NCI-H2029 (cell line): ENCODE measurements at regions not wholly inside any gene's neighbourhood (a gene's known extent, or its start where the extent isn't known, plus 50 kb on each side); places are given as distances from the start of the nearest gene placed in this dataset.
A peak's percentile ranks its signal among the peaks of the same experiment; 100 is the strongest.

Experiments used
- DNase-seq: peaks from one replicate; lab custom pipeline; 2025; lab: John Stamatoyannopoulos, UW

DNA sequence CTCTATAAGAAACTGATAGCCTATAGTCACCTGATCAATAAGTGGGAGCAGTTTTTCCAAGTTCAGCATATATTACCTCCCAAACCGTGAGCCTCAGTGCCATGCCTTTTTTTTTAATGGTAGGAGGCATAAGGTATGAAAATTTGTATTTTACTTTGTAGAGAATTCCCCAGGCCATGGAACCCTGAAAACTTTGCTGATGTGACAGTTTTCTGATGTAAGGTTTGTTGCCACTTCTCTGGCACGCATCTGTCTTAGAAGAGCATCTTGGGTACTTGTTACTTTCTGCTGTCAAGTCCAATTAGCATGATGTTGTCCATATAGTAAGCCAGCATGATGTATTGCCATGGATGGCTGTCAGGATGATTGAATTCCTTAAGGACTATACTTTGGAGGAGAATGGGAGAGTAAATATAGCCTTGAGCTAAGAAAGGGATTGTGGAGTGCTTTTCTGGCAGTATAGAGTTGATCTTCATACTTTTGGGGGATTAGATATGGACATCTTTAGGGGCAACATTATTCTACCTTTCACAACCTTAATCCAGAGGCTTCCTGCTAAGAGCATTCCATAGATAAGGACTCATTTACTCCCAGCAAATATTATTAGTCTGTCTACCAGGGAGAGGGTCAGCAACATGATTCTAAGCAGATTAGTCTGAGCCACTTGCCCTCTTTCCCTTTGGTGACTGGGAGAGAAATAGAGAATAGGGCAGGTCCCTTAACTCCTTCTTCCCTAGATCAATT lies 389.6 kb downstream of the YTHDC2 start:
- no peak for DNase-seq

DNA sequence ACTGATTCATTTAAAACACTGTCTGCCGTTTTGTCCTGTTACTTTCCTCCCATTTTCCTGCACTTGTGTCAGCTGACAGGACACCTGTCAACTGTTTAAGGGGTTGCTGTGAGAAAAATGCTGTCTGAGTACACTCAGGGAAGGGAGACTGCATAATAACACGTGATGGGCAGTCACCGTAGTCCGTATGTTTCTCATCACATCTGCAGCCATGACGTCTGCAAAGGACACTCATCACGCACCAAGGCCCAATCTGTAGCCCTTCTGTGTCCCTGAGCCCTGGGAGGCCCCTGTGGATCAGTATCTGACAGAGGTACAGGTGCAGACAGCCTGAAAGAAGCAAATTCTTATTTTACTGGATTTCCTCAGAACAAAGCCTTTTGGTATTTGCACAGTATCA lies 396.3 kb downstream of the YTHDC2 start:
- DNase-seq = no peak

DNA sequence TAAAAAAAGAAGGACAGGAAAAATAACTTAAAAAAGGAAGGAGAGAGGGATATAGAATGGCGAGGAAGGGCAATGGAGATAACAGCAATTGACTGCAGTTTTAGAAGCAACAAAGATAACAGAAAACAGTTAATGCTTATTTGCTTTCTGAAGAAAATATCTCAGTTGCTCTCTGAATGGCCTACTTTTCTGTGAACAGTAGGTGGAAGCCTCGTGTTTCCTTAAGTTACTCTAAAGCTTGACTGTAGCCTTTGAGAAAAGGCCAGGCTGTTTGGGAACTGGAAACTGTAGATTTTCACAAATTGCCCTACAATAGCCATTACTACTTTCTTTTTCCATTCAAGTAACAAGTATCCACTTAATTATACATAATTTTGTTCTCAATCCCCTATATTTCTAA lies 404.5 kb downstream of the YTHDC2 start:
- DNase-seq = no peak

DNA sequence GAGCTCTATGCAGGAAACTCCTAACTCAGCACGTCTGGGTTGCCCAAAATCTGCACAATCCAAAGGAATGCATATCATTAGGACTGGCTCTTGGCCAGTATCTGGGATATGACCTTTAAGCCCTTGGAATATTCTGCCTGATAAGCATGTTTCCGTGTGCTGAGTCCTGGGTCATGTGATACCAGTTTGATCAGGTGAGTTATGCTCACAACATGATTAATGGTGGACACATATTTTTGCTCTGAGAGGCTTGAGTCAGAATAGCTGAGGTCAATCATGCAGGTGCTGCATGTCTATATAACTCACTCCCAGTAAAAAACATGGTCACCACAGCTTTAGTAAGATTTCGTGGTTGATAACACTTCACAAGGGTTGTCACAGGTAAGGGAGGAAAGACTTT lies 408.8 kb downstream of the YTHDC2 start:
- DNase-seq = no peak

DNA sequence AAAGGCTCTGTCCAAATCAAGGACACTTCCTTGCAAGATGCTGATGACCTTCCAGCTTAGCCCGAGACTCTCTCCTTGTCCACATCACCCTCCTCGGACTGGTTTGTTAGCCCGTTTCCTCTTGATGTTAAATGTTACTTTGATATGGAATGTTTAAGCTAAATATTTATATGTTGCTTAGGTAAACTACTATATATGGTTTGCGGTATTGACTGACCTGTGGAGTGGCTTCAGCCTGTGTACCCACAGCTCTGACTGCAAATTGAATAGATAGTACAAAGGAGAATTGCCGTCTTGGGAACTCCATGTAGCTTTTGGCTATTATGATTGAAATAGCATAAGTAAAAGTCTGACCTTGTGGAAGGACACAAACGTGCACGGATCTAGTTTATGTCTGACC lies 422.0 kb downstream of the YTHDC2 start:
- no peak for DNase-seq

DNA sequence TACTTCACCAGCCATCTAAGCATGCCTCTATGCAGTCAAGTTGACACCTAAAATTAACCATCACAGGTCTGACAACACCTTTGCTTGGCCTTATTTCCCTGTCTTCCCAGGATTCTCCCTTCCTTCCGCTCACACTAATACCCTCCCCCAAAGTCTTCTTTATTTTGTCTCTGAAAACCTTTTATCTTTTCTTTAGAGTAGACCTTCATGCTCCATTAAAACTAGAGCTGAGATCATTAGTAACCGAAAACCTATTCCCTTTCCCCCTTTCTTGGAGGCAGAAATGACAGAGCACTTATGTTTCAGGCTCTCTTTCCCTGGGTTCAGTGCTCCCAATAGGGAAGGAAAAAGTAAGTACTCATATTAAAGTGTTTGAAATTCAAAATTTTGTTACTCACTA lies 423.8 kb downstream of the YTHDC2 start:
- DNase-seq = no peak

DNA sequence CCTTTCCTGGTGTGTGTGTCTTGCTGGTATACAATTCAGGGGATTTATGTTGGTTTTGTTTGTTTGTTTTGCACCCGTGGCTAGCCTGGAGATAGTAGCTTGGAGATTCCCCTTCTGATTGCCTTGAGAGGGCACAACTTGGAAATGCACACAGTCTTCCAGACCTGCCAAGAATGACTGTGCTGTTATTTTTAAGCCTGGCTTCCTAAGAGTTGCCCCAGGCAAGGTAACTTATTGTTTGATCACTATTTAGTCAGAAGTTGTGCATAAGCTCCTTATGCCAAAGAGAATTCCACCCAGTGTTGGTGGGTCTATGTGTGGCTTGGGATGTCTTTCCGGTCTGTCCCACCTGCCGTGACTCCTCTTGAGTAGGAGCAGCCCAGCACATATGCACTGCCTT lies 421.9 kb upstream of the KCNN2 start:
- DNase-seq = no peak

DNA sequence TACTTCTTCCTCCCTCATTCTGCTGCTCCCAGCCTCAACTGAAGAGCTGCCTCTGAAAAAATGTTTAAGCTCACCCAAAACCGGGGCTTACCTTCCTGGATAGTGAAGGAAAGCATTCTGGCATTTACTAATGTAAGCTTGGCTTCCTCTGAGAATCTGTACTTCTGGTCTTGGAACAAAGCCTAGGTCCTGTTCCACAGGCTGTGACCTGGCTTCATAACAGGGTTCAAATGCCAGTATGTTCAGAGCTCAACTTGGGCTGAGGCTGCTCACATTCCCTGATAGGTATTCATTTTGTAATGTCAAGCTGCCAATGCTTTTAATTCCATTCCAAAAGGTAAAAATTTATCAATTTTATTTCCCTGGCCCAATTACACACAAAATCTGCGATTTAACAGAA lies 411.7 kb upstream of the KCNN2 start:
- no peak for DNase-seq

DNA sequence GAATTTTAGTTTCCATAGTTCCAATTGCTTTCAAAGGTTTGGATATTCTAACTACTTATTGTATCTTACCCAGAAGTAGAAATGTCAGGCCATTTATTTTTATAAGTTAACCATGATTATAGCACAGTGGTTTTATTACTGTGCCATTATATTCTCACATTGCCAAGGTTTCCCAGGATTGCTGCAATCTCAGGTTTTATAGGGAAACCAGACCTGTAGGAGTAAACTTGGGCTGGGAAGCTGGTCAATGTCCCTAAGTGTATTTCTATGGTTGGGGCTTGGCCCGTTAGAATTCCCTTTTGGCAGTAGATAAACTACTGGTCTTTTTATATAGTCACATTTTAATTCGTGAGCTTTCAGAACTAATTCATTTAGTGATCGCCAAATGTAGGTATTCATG lies 396.6 kb upstream of the KCNN2 start:
- DNase-seq = no peak

DNA sequence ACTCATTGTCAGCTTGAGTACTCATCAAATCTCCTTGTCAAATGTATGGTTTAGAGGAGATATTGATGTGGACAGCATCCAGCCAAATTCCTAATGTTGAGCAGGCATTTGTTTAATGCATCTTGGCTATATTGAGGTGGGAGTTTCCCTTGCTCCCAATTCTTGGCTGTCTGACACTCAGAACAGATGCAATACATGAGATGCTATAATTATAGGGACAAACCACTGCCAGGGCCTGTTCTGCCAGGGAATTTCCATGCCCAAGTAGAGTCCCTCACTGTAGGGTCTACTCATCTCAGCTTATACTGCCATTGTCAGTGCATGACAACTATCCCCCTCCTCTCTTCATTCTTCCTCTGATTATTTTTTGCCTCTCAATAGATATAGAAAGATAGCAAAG lies 392.0 kb upstream of the KCNN2 start:
- no peak for DNase-seq

DNA sequence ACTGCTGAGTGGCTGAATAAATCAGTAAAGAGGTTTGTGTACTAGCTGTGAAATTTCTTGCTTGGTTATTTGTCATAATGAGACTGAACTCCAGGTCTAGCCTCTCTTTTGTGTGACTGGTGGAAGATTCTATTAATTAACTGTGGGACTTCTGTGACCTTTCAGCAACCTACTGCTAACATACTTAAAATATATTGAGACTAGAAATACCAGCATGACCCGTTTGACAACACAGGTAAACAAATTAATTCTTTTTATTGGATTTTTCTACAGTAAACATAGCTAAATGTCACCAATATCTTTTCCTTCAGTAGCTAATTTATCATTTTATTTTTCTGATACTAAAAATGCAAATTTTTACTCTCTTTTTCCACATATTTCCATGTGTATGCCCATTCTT lies 390.4 kb upstream of the KCNN2 start:
- DNase-seq = no peak

DNA sequence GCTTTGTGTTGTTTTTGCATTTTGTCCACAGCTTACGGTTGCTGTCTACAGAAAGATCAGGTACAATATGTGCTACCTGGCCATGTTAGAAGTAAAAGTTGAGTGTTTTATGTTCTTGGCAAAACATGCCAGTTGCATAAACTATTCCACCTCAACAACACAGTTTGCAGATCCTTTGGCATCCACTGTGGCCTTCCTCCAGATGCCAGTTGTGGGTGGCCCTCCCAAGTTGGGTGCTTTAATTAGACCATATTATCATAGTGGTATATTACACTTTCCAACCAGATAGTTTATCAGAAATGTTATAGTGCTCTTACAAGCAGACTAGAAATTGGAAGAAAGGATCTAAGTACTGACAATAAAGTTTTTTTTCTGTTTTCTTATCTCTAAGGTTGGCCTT lies 386.9 kb upstream of the KCNN2 start:
- DNase-seq = no peak

DNA sequence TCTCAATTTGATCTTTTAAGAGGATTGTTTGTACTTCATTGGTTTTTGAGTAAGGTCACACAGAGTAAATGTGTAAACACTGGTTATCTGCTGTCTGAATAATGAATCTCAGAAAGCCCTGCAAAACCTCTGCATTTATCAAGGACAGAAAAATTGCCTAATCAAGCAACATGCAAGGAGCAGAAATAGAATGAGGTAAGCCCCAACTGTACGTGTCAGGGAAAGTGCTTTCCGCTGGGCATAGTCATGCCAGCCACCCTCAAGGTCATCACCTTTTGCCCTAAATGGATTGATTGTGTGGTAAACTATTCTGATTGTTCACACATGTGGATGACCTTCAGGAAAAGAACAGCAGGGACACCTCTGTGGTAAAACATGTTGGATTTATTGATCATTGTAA lies 376.9 kb upstream of the KCNN2 start:
- DNase-seq = no peak

DNA sequence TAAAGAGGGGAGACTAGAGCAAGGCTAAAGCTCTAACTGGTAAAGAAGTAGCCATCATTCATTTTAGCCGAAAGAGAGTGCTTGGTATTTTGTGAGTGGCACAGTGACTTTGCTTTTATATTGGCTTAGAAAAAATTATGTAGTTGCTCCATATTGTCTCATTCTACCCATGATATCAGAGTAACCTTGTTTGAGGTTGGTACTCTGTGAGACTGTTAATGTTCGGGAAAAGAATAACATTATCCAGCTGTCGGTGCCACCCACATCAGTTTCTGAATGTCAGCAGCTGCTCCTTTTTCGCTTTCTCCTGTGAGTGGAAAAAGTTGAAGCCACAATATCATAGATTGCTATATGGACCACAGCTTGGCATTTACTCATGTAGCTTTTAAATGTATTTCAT lies 376.4 kb upstream of the KCNN2 start:
- no peak for DNase-seq

DNA sequence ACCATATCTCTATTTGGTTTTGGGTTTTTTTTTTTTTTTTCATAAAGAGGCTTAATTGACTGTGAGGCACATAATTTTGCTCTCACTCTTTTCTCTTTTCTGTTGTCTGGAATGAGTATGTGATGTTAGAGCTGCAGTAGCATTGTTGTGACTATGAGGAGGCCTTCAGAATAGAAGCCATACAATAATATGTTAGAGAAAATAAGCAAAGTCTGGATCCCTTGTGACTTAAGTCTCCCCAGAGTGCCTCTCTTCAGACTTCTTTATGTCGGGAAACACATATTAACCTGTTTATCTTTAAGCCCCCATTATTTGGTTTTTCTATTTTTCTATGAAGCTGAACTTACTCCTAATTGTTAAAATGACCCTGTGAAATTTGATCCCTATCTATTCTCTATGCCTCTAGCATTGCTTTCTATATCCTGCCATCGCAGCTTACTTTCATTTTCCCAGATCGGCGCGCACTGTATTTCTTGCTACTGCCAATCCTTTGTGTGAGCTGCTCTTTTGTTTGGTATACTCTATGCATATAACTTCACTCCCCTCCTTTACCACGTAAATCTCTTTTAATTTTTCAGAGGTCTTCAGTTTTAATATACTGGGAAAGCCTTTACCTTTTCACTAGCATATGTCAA lies 372.5 kb upstream of the KCNN2 start:
- peak; percentile 1 for DNase-seq

DNA sequence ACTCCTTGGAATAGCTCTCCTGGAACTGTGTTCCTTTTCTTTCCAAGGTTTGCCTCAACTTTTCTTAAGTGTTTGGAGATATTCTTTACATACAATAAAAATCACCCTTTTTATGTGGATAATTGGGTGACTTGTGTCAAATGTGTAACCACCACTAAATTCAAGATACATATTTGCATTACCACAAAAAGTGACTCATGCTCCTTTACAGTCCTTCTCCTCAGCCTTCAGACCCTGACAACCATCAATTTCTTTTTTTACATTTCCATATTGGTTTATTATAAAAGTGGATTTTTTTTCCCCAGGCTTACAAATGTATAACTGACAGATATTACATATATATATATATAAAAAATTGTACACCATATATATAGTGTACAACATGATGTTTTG lies 372.0 kb upstream of the KCNN2 start:
- no peak for DNase-seq

DNA sequence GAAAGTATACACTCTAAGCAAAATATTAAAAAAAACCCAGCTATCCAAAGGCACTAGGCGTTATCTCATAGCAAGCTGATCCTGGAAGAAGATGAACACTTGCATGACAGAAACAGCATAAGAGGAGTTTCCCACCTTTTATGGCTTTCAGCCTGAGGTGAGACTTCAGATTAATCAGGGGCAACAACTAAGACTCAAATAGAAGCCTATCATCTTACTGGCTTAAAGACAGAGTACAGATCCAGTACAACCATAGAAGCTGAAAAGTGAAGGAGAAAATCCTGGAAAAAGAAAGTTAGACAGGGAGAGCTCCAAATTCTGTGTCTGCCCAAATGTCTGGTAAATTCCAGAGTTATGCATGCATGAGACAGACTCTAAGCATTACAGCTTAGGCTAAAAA lies 360.8 kb upstream of the KCNN2 start:
- no peak for DNase-seq

DNA sequence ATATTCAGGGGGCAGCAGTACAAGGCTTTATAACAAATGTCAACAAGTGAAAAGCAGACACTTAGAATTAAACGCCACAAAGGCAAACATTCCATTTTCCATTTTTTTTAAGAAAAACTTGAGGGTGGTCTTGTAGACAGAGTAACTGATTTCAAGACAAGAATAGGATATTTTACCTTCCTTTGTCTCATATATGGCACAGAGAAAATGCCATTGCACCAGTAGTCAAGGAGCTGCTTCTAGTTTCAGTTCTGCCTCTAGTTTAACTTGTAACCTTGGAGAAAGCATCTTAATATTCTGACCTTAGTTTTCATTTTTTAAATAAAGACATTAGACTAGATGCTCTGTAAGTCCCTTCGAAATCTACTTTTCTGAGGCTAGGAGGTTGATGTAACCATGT lies 355.3 kb upstream of the KCNN2 start:
- no peak for DNase-seq

DNA sequence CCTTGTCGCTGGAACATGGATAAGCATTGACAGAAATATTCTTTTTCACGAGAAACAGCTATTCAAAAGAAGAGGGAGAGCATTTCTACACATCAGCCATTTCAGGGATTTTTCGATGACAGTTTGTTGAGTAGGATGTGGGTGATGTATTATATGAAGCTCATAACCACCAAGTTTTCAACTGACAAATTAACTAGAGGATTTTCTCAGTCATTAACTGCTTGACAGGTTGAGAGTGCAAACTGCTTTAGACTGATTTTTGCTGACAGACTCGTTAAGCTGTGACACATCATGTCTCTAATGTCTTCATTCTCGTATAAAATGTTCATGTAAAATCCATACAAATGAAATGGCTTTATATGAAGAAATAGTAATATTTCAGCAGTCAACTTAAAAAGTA lies 354.2 kb upstream of the KCNN2 start:
- no peak for DNase-seq

DNA sequence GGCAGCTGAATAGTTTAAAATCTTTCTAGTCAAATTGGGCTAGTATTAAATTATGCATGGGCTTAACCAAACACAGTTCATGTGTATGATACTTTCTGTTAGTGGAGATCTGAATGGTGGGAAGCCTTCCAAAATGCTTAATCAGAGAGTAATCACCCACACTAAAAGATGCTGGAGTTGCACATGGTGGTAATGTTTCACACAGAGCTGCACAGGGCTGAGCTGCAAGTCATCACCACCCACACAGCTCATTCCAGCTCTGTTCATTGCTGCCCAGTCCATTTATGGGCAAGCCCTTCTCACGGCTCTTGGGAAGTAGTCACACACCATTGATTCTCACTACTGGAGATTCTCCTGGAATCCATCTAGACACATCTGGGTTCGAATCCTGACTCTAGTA lies 351.5 kb upstream of the KCNN2 start:
- DNase-seq = no peak

DNA sequence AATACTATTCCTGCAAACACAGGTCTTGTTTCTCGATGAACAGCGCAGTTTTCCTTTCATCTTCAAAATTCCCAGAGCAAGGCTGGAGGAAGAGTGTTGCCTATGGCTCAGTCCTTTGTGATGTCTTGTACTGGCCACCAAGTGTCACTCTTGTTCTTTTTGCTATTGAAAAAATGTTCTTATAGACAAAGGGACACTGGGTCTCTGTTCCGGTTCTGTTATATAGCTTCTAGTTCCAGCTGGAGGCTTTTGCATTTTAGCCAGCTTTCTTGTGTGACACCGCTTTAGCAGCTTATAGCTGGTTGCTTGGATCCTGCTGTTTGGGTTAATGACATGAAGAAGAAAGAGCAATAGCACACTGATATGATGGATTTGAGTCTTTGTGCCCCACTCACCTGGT lies 343.7 kb upstream of the KCNN2 start:
- no peak for DNase-seq

DNA sequence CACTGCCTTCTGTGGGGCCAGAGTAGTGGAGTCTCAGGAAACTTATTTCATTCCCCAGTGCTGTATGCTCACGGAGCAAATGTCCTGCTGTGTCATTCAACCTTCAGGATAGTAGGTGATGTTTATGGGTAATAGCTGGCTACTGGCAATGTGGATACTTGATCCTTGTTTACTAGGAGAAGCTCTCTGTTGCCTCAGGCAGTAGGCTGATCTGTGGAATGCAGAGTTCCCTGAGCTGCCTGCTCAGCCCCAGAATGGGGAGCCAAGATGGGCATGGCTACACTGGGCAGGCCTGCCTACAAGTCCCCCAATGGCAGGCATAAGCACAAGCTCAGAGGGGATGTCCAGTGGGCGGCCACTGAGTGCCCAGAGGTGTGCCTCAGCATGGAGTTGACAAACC lies 323.1 kb upstream of the KCNN2 start:
- no peak for DNase-seq

DNA sequence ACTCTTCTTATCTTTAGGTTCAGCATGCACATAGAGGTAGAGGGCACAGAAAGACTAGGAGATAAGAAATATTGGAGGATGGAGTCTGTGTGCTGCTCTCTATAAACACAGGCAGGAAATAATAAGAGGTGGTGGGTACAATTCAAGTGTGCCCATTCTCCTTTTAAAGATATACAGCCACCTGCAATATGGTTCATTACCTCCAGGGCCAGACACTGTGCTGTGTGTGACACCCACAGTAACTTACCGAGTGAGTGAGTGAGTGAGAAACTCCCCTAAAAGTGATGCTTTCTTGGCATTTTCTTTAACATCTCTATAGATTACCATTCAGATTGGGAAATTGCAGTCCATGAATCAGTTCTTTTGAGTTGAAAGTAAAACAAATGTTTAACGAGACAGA lies 311.8 kb upstream of the KCNN2 start:
- DNase-seq = no peak

DNA sequence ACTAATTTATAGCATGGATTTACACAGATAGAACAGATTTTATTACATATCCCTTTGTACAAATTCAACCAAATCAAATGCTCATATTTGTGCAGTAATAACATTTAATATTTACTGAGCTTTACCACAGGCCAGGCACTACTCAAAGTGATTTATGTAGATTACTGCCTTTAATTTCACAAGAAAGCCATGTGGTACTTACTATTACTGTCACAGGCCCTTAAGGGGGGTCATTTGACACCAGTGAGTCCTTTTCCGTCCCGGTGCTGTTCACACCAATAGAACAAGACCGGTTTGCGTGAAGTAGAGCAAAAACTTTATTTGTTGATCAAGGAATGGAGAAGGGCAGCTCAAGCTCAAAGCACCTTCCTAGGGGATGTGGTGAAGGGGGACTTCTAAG lies 308.5 kb upstream of the KCNN2 start:
- DNase-seq = no peak
